D341Med (cell line): ENCODE measurements at regions not wholly inside any gene's neighbourhood (a gene's known extent, or its start where the extent isn't known, plus 50 kb on each side); places are given as distances from the start of the nearest gene placed in this dataset.
"Not testable (repeated sequence)": the region's sequence is repeated elsewhere in the genome, so short reads cannot be mapped to it uniquely, and the experiment has no call there.

ENCODE experiments used
- DNase-seq: peaks from one replicate; pipeline ENCODE4 v3.0.0; 2012; ENCODE audit warnings: low spot score

DNA sequence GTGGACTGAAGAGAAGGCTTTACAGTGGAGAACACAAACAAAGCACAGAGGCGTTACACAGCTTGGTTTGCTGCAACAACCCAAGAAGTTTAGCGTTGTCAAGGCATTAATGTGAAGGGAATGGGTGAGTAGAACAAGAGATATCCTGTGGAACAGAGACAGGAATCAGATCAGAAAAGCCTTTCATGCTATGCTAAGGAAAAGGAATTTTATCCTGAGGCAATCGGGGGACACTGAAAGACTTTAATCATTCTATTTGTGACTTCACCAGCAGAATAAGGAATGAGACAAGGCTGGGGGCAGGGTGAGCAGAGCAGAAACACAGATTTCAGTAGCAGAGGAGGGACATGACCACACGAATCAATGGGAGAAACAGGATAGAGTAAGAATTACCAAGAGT lies 600.7 kb downstream of the IRS1 start:
- no peak for DNase-seq

GRCh38 chr2:226190479-226191252 lies 609.0 kb downstream of the IRS1 start:
- no peak for DNase-seq

DNA sequence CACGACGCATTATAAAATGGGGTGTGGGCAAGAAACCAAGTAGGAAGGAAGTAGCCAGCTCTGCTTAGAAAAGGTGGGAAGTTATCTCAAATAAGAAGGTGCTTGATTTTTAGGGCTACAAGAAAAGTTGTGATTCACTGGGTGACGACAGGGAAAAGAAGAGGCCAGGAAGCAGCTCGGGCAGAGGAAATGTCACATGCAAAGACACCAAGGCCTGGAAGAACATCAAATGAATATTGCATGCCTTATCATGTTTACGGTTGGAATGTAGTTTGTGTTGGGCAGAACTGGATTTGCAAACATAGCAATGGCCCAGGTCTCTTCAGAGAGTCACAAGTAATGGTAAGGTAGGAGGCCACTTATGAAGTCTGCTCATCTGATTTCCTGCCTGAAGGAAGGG lies 610.6 kb downstream of the IRS1 start:
- DNase-seq, result no peak

GRCh38 chr2:226187616-226188015 lies 612.0 kb downstream of the IRS1 start:
- DNase-seq, result no peak

DNA sequence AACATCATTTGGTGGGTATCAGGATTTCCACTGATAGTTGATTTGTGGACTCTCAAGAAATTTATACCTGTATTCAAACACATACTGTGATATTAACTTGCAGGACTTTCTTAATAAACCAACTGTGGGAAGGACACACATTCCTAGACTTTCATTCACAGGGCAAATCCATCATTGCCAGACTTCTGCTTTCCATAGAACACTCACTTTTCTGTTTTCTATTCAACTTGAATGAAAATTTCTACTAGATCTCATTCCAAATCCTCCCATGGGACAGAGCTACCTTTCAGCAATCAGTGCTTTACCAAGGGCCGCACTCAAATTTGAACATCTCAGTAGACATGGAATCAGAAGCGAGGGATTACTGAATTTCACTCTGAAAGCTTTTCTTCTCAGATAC lies 612.5 kb downstream of the IRS1 start:
- no peak for DNase-seq

DNA sequence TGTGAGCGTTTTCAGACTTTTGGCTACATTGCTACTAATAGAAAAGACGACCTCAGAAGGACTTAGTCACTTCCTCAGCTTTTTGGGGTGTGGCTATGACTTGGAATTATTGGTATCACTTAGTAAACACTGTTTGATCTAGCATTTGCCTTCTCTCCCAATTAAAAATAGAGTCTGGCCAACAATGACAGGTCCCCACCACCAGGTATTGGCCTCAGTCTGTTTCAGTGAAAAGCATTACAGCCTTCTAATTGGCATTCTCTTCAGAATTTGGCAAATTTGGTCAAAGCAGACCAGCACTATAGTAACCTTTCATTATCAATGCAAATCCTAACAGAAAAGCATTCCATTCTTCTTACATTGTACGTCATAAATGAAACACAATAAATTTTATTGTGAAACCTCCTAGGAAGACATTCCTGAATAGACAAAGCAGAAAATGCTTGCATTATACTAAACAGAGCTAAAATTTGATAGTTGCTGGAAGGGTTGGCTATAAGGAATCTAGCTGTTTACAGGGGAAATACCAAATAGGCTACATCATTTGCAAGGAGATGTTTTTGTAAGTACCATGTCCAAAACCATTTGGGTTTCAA lies 613.9 kb downstream of the IRS1 start:
- no peak for DNase-seq

- no peak for DNase-seq
These were observed 614.5 kb downstream of the IRS1 start for GRCh38 chr2:226184940-226185615.

DNA sequence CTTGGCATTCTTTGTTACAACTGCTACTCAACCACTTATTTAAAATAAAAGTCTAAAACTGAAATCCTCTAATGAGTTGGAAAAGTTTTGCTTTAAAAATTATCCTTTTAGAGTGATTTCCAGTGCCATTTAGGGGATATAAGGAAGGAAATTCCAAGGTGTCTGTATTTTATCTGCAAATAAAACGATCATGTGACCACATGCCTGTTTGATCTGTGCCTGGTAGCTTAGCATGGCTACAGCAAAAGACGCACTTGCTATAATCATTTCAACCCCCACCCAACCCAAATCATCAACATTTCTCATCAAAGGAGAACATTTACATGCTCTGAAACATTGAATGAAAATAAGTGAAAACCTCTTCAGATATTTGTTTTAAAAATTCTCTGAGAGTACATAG lies 615.1 kb downstream of the IRS1 start:
- no peak for DNase-seq

DNA sequence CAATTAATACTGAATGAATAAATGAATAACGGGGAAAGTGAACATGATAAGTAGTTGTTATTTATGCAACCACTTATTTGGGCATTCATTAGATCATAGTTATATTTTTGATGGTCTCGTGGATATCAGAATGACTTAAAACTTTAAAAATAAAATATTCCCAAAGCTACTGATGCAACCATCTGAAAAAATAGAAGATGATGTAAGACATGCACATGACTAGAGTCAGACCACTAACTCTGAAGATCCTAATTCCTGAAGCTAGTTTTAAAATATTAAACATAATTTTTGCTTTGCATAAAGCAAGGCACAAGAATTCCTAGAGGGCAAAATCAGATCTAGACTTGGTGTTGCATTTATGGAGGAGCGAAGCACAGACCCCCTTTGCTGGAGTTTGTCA lies 616.1 kb downstream of the IRS1 start:
- no peak for DNase-seq

DNA sequence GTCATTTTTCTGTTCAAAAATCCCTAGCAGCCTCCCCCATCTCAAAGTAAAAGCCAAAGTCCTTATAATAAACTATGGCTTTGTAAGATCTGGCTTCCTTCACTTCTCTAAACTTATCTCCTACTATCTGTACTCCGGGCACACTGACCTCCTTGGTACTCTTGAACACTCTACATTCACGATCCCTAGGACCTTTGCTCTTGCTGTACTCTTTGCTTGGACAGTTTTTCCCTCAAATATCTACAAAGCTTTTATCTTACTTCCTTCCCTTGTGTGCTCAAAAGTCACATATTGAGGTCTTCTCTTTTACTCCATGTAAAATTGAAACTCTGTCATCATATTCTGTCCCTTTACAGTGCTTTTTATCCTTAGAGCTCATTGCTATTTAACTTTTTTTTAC lies 616.6 kb downstream of the IRS1 start:
- DNase-seq, result no peak

DNA sequence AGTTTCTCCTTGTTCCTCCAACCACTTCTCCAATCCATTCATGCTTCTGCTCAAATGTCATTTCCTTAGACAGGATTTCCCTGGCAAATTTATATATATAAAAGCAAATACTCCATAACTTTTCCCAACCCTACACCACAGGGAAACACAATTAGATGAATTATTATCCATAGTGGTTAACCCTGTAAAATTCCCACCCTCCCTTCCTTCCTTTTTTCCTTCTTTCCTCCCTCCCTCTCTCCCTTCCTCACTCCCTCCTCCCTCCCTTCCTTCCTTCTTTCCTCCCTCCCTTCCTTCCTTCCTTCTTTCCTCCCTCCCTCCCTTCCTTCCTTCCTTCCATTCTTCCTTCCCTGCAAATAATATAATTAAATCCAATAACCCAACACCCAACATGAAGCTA lies 617.7 kb downstream of the IRS1 start:
- no peak for DNase-seq

DNA sequence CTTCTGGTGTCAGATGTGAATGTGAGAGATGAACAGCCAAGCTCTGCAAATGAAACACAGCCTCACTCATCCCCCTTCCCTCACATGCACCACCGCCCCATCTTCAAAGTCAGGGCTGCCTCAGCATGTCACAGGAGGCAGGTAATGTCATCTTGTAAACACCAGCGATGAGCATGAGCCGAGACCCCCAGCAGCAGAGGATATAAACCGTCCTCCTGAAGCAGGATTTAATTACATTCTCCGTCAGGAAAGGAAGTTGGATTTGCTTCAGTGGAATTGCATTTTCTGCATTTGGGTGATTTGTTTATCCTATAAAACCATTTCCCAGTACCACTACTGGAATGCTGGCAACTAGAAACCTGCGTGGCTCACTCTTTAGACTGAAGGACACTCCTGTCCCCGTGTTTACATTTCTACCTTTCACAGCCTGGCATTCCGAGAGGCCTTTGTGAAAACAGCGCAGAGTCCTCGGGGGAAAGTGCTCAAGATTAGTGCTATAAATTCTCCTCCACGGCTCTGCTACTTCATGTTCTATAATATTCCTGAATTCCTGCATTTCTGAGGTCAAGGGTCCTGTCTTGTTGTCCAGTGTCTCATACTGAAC lies 619.2 kb downstream of the IRS1 start:
- DNase-seq, result no peak

DNA sequence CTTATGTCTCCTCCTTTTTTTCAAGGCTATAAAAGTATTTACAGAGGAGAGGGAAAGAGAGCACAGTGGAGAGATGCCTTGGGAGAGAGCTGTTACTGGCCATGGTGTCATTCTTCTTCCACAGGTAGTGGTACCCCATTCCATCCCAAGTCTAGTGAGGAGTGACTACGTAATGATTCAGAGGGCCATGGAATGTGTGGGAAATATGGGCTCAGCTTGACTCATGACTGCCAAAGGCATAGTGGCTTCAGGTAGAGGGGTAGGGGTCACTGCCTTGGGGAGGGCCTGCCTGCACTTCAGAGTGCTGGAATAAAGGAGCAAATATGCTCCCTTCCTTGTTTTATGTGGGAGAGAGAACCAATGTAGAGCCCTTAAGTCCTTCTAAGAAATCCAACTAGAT lies 620.6 kb downstream of the IRS1 start:
- DNase-seq, result no peak

GRCh38 chr2:226176283-226176984 lies 623.2 kb downstream of the IRS1 start:
- no peak for DNase-seq

DNA sequence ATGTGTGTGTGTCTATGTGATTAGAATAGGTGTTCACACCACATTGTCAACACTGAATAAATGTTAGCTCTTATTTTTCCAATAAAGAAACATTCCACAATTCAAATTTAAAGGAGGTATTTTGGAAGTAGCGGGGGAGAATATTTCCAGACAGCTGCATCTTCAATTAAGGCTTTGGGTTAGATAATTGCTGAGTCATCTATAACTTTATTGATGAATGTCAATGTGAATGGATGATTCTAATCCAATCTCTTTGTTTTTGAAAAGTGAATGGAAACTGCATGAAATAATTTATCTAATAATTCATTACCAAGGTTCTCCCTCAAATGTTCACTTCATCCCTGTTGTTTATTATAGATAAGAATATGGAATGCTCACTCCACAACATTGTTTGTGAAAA lies 625.2 kb downstream of the IRS1 start:
- DNase-seq, result no peak

DNA sequence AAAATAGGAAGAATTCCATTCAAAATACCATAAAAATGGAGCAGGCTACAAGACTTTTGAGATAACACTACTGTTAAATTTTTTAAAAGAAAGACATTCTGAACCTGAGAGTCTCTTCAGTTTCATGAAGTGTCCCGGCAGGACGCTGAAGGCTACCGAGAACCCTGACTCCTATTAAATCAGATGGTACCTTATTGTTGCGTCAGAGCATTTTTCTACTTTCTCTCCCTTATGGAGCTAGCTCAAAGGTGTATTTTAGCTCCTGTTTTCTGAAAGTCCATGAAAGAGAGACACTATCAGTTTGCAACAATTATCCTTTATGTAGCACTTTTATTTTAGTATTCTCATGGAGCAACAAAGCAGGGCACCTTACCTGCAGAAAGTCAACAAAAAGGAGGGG lies 626.7 kb downstream of the IRS1 start:
- no peak for DNase-seq

DNA sequence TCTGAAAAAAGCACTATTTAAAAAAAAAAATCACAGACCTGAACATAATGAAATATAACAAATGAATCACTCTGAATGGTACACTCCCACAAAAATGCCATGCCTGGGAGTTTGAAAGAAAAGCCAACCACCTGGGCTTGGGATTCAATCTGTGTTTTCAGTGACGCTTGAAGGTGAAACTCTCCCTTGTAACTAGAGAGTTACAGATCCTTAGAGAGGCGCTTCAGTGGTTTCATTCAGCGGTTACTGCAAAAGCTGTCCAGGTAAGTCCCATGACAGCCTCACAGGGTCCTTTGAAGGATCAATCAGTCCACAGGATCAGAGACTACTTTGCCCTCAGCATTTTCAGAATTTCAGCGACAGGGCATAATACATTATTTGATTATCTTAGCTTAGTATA lies 627.3 kb downstream of the IRS1 start:
- no peak for DNase-seq

GRCh38 chr2:226169751-226170581 lies 629.7 kb downstream of the IRS1 start:
- no peak for DNase-seq

DNA sequence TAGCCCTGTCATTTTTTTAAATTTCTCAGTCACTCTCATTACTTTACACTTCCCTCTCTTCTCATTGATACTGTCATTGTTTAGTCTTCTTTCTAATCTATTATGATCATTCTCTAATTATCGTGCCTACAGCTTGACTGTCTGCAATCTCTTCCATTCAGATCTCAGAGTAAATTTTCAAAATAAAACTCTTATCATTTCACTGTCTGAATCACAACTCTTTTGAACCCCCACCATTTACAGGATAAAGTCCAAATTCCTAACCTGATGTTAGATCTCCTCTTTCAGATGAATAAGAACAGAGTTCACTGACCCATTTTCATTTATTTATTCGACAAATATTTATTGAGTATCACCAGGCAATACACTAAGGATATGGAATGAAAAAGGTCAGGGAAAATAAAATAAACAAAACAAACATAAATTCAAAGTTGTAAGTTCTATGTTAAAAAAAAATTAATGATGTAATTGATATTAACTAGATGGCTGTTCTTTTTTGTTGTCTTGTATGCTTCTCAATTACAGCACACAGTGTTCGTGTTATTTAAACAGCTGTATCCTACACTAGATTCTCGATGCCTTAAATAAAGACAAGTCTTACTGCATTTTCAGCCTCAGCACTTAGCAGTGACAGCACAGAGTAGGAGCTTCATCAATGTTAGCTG lies 631.0 kb downstream of the IRS1 start:
- no peak for DNase-seq

DNA sequence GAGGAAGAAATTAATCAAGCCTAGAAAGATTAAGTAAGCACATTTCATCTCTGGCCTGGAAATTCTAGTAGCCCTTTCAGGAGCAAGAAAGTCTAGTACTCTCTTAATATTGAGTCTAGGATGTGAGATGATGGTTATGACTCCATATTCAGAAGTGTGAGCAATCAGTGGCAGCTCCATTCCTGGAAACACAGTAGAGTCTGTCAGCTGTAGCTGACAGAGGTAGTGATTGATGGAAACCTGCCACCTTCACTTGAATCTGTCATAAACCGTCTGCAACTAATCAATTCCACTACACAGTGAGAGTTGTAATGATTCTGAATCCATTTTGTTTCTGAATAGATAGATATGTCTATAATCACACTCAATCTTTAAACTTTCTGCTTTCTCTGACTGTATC lies 635.1 kb downstream of the IRS1 start:
- DNase-seq, result no peak

GRCh38 chr2:226160617-226161016 lies 639.0 kb downstream of the IRS1 start:
- not testable (repeated sequence) for DNase-seq
